ENCODE measurements at regions not wholly inside any gene's neighbourhood (a gene's known extent, or its start where the extent isn't known, plus 50 kb on each side); places are given as distances from the start of the nearest gene placed in this dataset.

GRCh38 chr3:181906338-181906737, 194.6 kb downstream of the SOX2 start:
- TF ChIP-seq EZH2 (IDR thresholded peaks at IDR 0.05; ENCODE audit: insufficient read depth, poor library complexity, severe bottlenecking) (no peak), EZH2phosphoT487 (IDR thresholded peaks at IDR 0.05; ENCODE audit: insufficient read depth, low read depth) (no peak)

All from GM23248 (cell line).